ENCODE measurements at regions not wholly inside any gene's neighbourhood (a gene's known extent, or its start where the extent isn't known, plus 50 kb on each side); places are given as distances from the start of the nearest gene placed in this dataset.

- ChIA-PET POLR2A (ENCODE audit: low non-redundant PET) (no interaction called here), CTCF (no interaction called here)
- H3K27me3 ChIP-seq (replicated peaks; ENCODE audit: insufficient read depth, low read depth, low read length, poor library complexity) = peaks cover 48% of the 10 kb centered on the region
- H3K4me3 ChIP-seq (ENCODE audit: low read depth, low read length, poor library complexity, severe bottlenecking) = no peak overlapping the region
- H3K36me3 ChIP-seq (ENCODE audit: insufficient read depth, low read length, poor library complexity, severe bottlenecking) = no peaks in the 10 kb centered on the region
- intact Hi-C loops (cut with micrococcal nuclease; ENCODE audit: unreplicated experiment) = no loop called here
- H3K27ac ChIP-seq (ENCODE audit: low read depth, low read length, poor library complexity, severe bottlenecking) = no peak overlapping the region
- BruUV-seq (replicated peaks) = no TSS peak
- no peak for TF ChIP-seq EZH2 (IDR thresholded peaks at IDR 0.05; ENCODE audit: borderline replicate concordance, low read depth, low read length, poor library complexity, severe bottlenecking)
- no peak for TF ChIP-seq CTCF (conservative IDR thresholded peaks at IDR 0.05; ENCODE audit: low read depth, low read length)
- DNase-seq (ENCODE audit: low spot score) = no peak
- H3K9me3 ChIP-seq (ENCODE audit: low read depth, low read length, poor library complexity, severe bottlenecking) = no peaks in the 10 kb centered on the region
- no peaks in the 10 kb centered on the region for H3K4me1 ChIP-seq (ENCODE audit: insufficient read depth, low read length, poor library complexity, severe bottlenecking)
These were observed 226.2 kb downstream of the MC4R start for GRCh38 chr18:60146220-60146960.

GRCh38 chr18:60145776-60146175 lies 226.8 kb downstream of the MC4R start:
- ChIA-PET POLR2A (ENCODE audit: low non-redundant PET) (no interaction called here), CTCF (no interaction called here)
- no peak for DNase-seq (ENCODE audit: low spot score)
- Histone ChIP-seq H3K4me3 (ENCODE audit: low read depth, low read length, poor library complexity, severe bottlenecking) (no peak overlapping the region), H3K27ac (ENCODE audit: low read depth, low read length, poor library complexity, severe bottlenecking) (no peak overlapping the region), H3K4me1 (ENCODE audit: insufficient read depth, low read length, poor library complexity, severe bottlenecking) (no peaks in the 10 kb centered on the region), H3K27me3 (replicated peaks; ENCODE audit: insufficient read depth, low read depth, low read length, poor library complexity) (peaks cover 48% of the 10 kb centered on the region), H3K36me3 (ENCODE audit: insufficient read depth, low read length, poor library complexity, severe bottlenecking) (no peaks in the 10 kb centered on the region), H3K9me3 (ENCODE audit: low read depth, low read length, poor library complexity, severe bottlenecking) (no peaks in the 10 kb centered on the region)
- intact Hi-C loops (cut with micrococcal nuclease; ENCODE audit: unreplicated experiment) = no loop called here
- TF ChIP-seq EZH2 (IDR thresholded peaks at IDR 0.05; ENCODE audit: borderline replicate concordance, low read depth, low read length, poor library complexity, severe bottlenecking) (no peak), CTCF (conservative IDR thresholded peaks at IDR 0.05; ENCODE audit: low read depth, low read length) (no peak)
- no TSS peak for BruUV-seq (replicated peaks)

GRCh38 chr18:60134806-60135205 lies 235.0 kb downstream of the PMAIP1 start:
- CTCF ChIA-PET = no interaction called here
- H3K9me3 ChIP-seq (ENCODE audit: low read depth, low read length, poor library complexity, severe bottlenecking) = no peaks in the 10 kb centered on the region
- H3K27ac ChIP-seq (ENCODE audit: low read depth, low read length, poor library complexity, severe bottlenecking) = no peak overlapping the region
- no TSS peak for BruUV-seq (replicated peaks)
- DNase-seq (ENCODE audit: low spot score) = no peak
- no peak overlapping the region for H3K4me3 ChIP-seq (ENCODE audit: low read depth, low read length, poor library complexity, severe bottlenecking)
- peaks cover 22% of the 10 kb centered on the region for H3K27me3 ChIP-seq (replicated peaks; ENCODE audit: insufficient read depth, low read depth, low read length, poor library complexity)
- H3K4me1 ChIP-seq (ENCODE audit: insufficient read depth, low read length, poor library complexity, severe bottlenecking) = no peaks in the 10 kb centered on the region
- TF ChIP-seq EZH2 (IDR thresholded peaks at IDR 0.05; ENCODE audit: borderline replicate concordance, low read depth, low read length, poor library complexity, severe bottlenecking) (no peak), CTCF (conservative IDR thresholded peaks at IDR 0.05; ENCODE audit: low read depth, low read length) (no peak)
- no peaks in the 10 kb centered on the region for H3K36me3 ChIP-seq (ENCODE audit: insufficient read depth, low read length, poor library complexity, severe bottlenecking)
- POLR2A ChIA-PET (ENCODE audit: low non-redundant PET) = no interaction called here
- intact Hi-C loops (cut with micrococcal nuclease; ENCODE audit: unreplicated experiment) = no loop called here

Measured in A673 (cell line).